SK-N-SH treated with all-trans-retinoic acid at 6 μM for 48 hours (cell line): ENCODE measurements at regions not wholly inside any gene's neighbourhood (a gene's known extent, or its start where the extent isn't known, plus 50 kb on each side); places are given as distances from the start of the nearest gene placed in this dataset.

ENCODE experiments used
- ATAC-seq: fragments of 200-7000 bp; cut with Tn5 transposase; 3 replicates; pipeline ENCODE4 v1.9.1; 2020; ENCODE audit warnings: mild to moderate bottlenecking, moderate library complexity
- ARNTL ChIP-seq: fragments of 450-650 bp; formaldehyde crosslinking; IDR thresholded peaks from 2 replicates; pipeline ENCODE4 v1.5.0; 2020; ENCODE audit warnings: low read depth, mild to moderate bottlenecking, moderate library complexity, borderline replicate concordance
- BACH2 ChIP-seq: fragments of 250-450 bp; sonication (Bioruptor Pico); IDR thresholded peaks from 2 replicates; pipeline ENCODE4 v1.9.0; 2021; ENCODE audit warnings: mild to moderate bottlenecking, borderline replicate concordance
- CREB5 ChIP-seq: fragments of 250-450 bp; sonication (Bioruptor Pico); IDR thresholded peaks from 2 replicates; pipeline ENCODE4 v1.5.1; 2020; ENCODE audit warnings: low read depth, mild to moderate bottlenecking, moderate library complexity
- CSDC2 ChIP-seq: fragments of 250-450 bp; sonication (Bioruptor Pico); IDR thresholded peaks from 2 replicates; pipeline ENCODE4 v1.5.0; 2020; ENCODE audit warnings: mild to moderate bottlenecking, moderate library complexity
- CSRNP3 ChIP-seq: fragments of 250-450 bp; sonication (Bioruptor Pico); IDR thresholded peaks from 2 replicates; pipeline ENCODE4 v1.5.1; 2021; ENCODE audit warnings: mild to moderate bottlenecking, moderate library complexity
- ESRRG ChIP-seq: fragments of 250-450 bp; sonication (Bioruptor Pico); IDR thresholded peaks from 2 replicates; pipeline ENCODE4 v1.6.1; 2021; ENCODE audit warnings: mild to moderate bottlenecking
- GLIS3 ChIP-seq: fragments of 250-450 bp; sonication (Bioruptor Pico); IDR thresholded peaks from 2 replicates; pipeline ENCODE4 v1.5.0; 2020; ENCODE audit warnings: mild to moderate bottlenecking, moderate library complexity
- ISL1 ChIP-seq: fragments of 250-450 bp; sonication (Bioruptor Pico); IDR thresholded peaks from 2 replicates; pipeline ENCODE4 v2.1.2; 2022; ENCODE audit warnings: mild to moderate bottlenecking, moderate library complexity
- OSR1 ChIP-seq: fragments of 250-450 bp; sonication (Bioruptor Pico); IDR thresholded peaks from 2 replicates; pipeline ENCODE4 v1.8.0; 2022; ENCODE audit warnings: moderate library complexity, mild to moderate bottlenecking, inconsistent platforms
- POU6F1 ChIP-seq: fragments of 250-450 bp; sonication (Bioruptor Pico); IDR thresholded peaks from 2 replicates; pipeline ENCODE4 v1.8.0; 2021; ENCODE audit warnings: low read depth, mild to moderate bottlenecking, moderate library complexity, borderline replicate concordance
- PPARA ChIP-seq: fragments of 250-450 bp; sonication (Bioruptor Pico); IDR thresholded peaks from 2 replicates; pipeline ENCODE4 v1.5.0; 2020; ENCODE audit warnings: mild to moderate bottlenecking, borderline replicate concordance
- RARB ChIP-seq: fragments of 250-450 bp; sonication (Bioruptor Pico); IDR thresholded peaks from 2 replicates; pipeline ENCODE4 v1.8.0; 2021; ENCODE audit warnings: mild to moderate bottlenecking, moderate library complexity
- SNAI2 ChIP-seq: fragments of 250-450 bp; sonication (Bioruptor Pico); IDR thresholded peaks from 2 replicates; pipeline ENCODE4 v1.5.0; 2020; ENCODE audit warnings: mild to moderate bottlenecking, moderate library complexity
- TOX ChIP-seq: fragments of 250-450 bp; sonication (Bioruptor Pico); IDR thresholded peaks from 2 replicates; pipeline ENCODE4 v1.8.0; 2021; ENCODE audit warnings: mild to moderate bottlenecking, moderate library complexity, borderline replicate concordance
- TSHZ2 ChIP-seq: fragments of 250-450 bp; sonication (Bioruptor Pico); IDR thresholded peaks from 2 replicates; pipeline ENCODE4 v1.5.0; 2020; ENCODE audit warnings: mild to moderate bottlenecking, moderate library complexity
- ZFP30 ChIP-seq: fragments of 450-650 bp; formaldehyde crosslinking; IDR thresholded peaks from 2 replicates; pipeline ENCODE4 v1.5.0; 2022; ENCODE audit warnings: mild to moderate bottlenecking, moderate library complexity
- ZNF565 ChIP-seq: fragments of 450-650 bp; formaldehyde crosslinking; conservative IDR thresholded peaks from 2 replicates; pipeline ENCODE4 v1.5.0; 2020; ENCODE audit warnings: low read depth, mild to moderate bottlenecking, moderate library complexity
- ZNF8 ChIP-seq: fragments of 450-650 bp; formaldehyde crosslinking; IDR thresholded peaks from 2 replicates; pipeline ENCODE4 v1.5.0; 2020; ENCODE audit warnings: mild to moderate bottlenecking, moderate library complexity

DNA sequence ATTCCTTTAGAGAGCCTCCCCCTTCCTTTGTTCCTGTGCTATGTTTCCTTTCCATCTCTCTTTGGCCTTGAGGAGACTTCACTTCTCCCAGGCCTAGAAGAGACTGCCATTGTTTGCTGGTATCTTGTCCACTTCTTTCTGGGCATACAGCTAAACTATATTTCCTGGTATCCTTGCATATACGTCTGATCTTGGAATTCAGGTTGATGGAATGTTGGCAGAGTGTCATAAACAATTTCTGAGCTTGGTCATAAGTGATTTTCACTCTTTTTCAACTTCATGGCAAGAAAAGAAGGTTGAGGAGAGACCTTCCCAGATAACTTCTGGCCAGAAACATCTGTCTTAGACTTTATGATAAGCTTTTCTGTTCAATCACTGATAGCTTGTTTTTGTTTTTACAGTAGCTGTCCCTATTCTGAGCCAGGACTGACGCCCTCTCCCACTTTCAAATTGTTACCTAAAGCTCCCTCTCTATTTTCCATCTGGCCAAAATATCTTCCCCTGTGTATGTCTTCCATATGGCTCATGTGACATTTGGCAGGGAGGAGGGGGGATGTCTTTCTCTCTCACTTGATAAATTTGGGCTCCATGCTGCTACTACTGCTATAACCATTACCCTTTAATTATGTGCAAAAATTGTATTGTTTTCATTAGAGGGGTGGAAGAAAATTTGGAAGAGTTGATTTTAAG is 457.0 kb downstream of the ADAMTS20 start:
- TF ChIP-seq SNAI2 (CRISPR knock-in tag) (no peak), OSR1 (CRISPR knock-in tag) (no peak), POU6F1 (CRISPR knock-in tag) (no peak), ZFP30 (no peak), BACH2 (CRISPR knock-in tag) (no peak), ZNF565 (CRISPR knock-in tag) (no peak), ISL1 (no peak), TSHZ2 (CRISPR knock-in tag) (no peak), ESRRG (CRISPR knock-in tag) (no peak), ZNF8 (CRISPR knock-in tag) (no peak), CSDC2 (CRISPR knock-in tag) (no peak), CSRNP3 (CRISPR knock-in tag) (no peak), RARB (CRISPR knock-in tag) (no peak), ARNTL (no peak), TOX (no peak)
- ATAC-seq = no peak

- ATAC-seq = no peak
- no peak for TF ChIP-seq GLIS3
Observed at GRCh38 chr12:43090981-43091380, 461.0 kb downstream of the ADAMTS20 start.

- TF ChIP-seq BACH2 (CRISPR knock-in tag) (no peak), ESRRG (CRISPR knock-in tag) (no peak), ZNF8 (CRISPR knock-in tag) (no peak), ARNTL (no peak), OSR1 (CRISPR knock-in tag) (no peak), GLIS3 (no peak), TSHZ2 (CRISPR knock-in tag) (no peak), POU6F1 (CRISPR knock-in tag) (no peak), ZFP30 (no peak), RARB (CRISPR knock-in tag) (no peak), SNAI2 (CRISPR knock-in tag) (no peak), TOX (no peak), PPARA (no peak), CREB5 (no peak), CSRNP3 (CRISPR knock-in tag) (no peak)
- ATAC-seq = no peak
Observed at GRCh38 chr12:43087195-43088091, 464.6 kb downstream of the ADAMTS20 start.
